ENCODE measurements at regions not wholly inside any gene's neighbourhood (a gene's known extent, or its start where the extent isn't known, plus 50 kb on each side); places are given as distances from the start of the nearest gene placed in this dataset.

- Histone ChIP-seq H3K36me3 (ENCODE audit: control insufficient read depth in 2 of 3, insufficient read depth in 3 of 3, low read length in 3 of 3) (no peaks in the 10 kb centered on the region), H3K4me3 (ENCODE audit: low read length in 3 of 3) (no peak overlapping the region), H3K4me1 (ENCODE audit: control insufficient read depth in 2 of 3, insufficient read depth in 2 of 3, low read depth in 1 of 3, low read length in 3 of 3) (no peaks in the 10 kb centered on the region), H3K27ac (ENCODE audit: low read depth in 2 of 2, low read length in 2 of 2) (no peak overlapping the region), H3K27me3 (ENCODE audit: control insufficient read depth, insufficient read depth, low read length) (no peaks in the 10 kb centered on the region), H3K9me3 (ENCODE audit: control insufficient read depth in 2 of 3, insufficient read depth in 1 of 3, low read length in 3 of 3) (no peaks in the 10 kb centered on the region), H3K9ac (ENCODE audit: low read length in 3 of 3) (no peak overlapping the region)
- intact Hi-C loops (cut with DNase I), result no loop called here
- DNase-seq, result no peak
- TF ChIP-seq CTCF (IDR thresholded peaks at IDR 0.05; ENCODE audit: borderline replicate concordance, extremely low read depth, insufficient read depth), result no peak
- FAIRE-seq, result no peak
These were observed 140.6 kb downstream of the TMX3 start for GRCh38 chr18:68574311-68574710.

DNA sequence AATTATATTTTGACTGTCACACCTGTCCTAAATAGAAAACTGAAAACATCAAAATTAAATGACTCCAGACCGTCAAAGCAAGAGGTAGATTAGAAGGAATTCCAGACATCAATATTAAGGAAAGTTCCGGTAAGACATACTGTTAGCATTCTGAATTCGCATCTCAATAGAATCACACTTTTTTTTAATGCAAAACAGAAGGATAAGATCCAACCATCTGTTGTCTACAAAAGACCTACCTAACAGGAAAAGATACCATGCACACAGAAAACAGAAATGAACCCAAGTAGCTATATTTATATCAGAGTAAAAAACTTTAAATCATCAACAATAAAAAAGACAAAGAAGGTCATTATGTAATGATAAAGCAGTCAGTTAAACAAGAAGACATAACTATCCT is 145.0 kb downstream of the TMX3 start:
- Histone ChIP-seq H3K4me3 (ENCODE audit: low read length in 3 of 3) (no peak overlapping the region), H3K27ac (ENCODE audit: low read depth in 2 of 2, low read length in 2 of 2) (no peak overlapping the region), H3K4me1 (ENCODE audit: control insufficient read depth in 2 of 3, insufficient read depth in 2 of 3, low read depth in 1 of 3, low read length in 3 of 3) (no peaks in the 10 kb centered on the region), H3K9ac (ENCODE audit: low read length in 3 of 3) (no peak overlapping the region), H3K9me3 (ENCODE audit: control insufficient read depth in 2 of 3, insufficient read depth in 1 of 3, low read length in 3 of 3) (no peaks in the 10 kb centered on the region), H3K36me3 (ENCODE audit: control insufficient read depth in 2 of 3, insufficient read depth in 3 of 3, low read length in 3 of 3) (no peaks in the 10 kb centered on the region), H3K27me3 (ENCODE audit: control insufficient read depth, insufficient read depth, low read length) (no peaks in the 10 kb centered on the region)
- FAIRE-seq (no peak), DNase-seq (no peak)
- no peak for TF ChIP-seq CTCF (IDR thresholded peaks at IDR 0.05; ENCODE audit: borderline replicate concordance, extremely low read depth, insufficient read depth)
- intact Hi-C loops (cut with DNase I), result no loop called here

- Histone ChIP-seq H3K36me3 (ENCODE audit: control insufficient read depth in 2 of 3, insufficient read depth in 3 of 3, low read length in 3 of 3) (no peaks in the 10 kb centered on the region), H3K9me3 (ENCODE audit: control insufficient read depth in 2 of 3, insufficient read depth in 1 of 3, low read length in 3 of 3) (no peaks in the 10 kb centered on the region), H3K27ac (ENCODE audit: low read depth in 2 of 2, low read length in 2 of 2) (no peak overlapping the region), H3K9ac (ENCODE audit: low read length in 3 of 3) (no peak overlapping the region), H3K27me3 (ENCODE audit: control insufficient read depth, insufficient read depth, low read length) (no peaks in the 10 kb centered on the region), H3K4me1 (ENCODE audit: control insufficient read depth in 2 of 3, insufficient read depth in 2 of 3, low read depth in 1 of 3, low read length in 3 of 3) (no peaks in the 10 kb centered on the region), H3K4me3 (ENCODE audit: low read length in 3 of 3) (no peak overlapping the region)
- TF ChIP-seq CTCF (IDR thresholded peaks at IDR 0.05; ENCODE audit: borderline replicate concordance, extremely low read depth, insufficient read depth), result no peak
- DNase-seq, result no peak
- intact Hi-C loops (cut with DNase I), result no loop called here
- no peak for FAIRE-seq
These were observed 146.3 kb downstream of the TMX3 start for GRCh38 chr18:68568364-68569155.

DNA sequence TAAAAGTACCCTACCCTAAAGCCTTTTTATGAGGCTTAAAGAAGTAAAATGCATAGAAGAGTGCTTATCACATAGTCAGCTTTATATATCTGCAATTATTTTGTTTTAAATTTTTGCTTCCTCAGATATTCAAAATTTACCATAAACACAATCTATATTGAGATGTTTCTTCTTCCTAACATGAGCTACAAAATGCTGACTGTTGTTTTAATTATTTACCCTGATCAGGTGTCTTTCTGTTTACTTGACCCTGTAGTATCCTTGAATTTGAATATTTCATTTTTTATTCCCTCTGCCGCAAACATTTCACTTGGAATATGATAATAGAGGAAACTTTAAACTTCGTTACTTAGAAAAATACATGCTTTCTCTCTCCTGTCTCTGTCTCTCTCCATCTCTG is 147.9 kb downstream of the TMX3 start:
- no peak for TF ChIP-seq CTCF (IDR thresholded peaks at IDR 0.05; ENCODE audit: borderline replicate concordance, extremely low read depth, insufficient read depth)

More for the DNA sequence above, 147.9 kb downstream of the TMX3 start:
- no peaks in the 10 kb centered on the region for H3K4me1 ChIP-seq (ENCODE audit: control insufficient read depth in 2 of 3, insufficient read depth in 2 of 3, low read depth in 1 of 3, low read length in 3 of 3)
- no peak for DNase-seq
- H3K27me3 ChIP-seq (ENCODE audit: control insufficient read depth, insufficient read depth, low read length), result no peaks in the 10 kb centered on the region
- no peak overlapping the region for H3K4me3 ChIP-seq (ENCODE audit: low read length in 3 of 3)
- H3K9me3 ChIP-seq (ENCODE audit: control insufficient read depth in 2 of 3, insufficient read depth in 1 of 3, low read length in 3 of 3), result no peaks in the 10 kb centered on the region
- no peak overlapping the region for H3K27ac ChIP-seq (ENCODE audit: low read depth in 2 of 2, low read length in 2 of 2)
- FAIRE-seq, result no peak
- H3K9ac ChIP-seq (ENCODE audit: low read length in 3 of 3), result no peak overlapping the region
- intact Hi-C loops (cut with DNase I), result no loop called here
- no peaks in the 10 kb centered on the region for H3K36me3 ChIP-seq (ENCODE audit: control insufficient read depth in 2 of 3, insufficient read depth in 3 of 3, low read length in 3 of 3)
